WERI-Rb-1 (cell line): ENCODE measurements at regions not wholly inside any gene's neighbourhood (a gene's known extent, or its start where the extent isn't known, plus 50 kb on each side); places are given as distances from the start of the nearest gene placed in this dataset.

Experiments
- DNase-seq: peaks from one replicate; pipeline ENCODE4 v3.0.0-alpha.2; 2020
- H3K27ac ChIP-seq: fragments of 250-450 bp; sonication (Bioruptor Pico); 2 replicates; pipeline ENCODE4 v1.5.1; 2020; ENCODE audit warnings: mild to moderate bottlenecking, moderate library complexity
- H3K27me3 ChIP-seq: fragments of 250-450 bp; sonication (Bioruptor Pico); 2 replicates; pipeline ENCODE4 v1.5.1; 2021; ENCODE audit warnings: mild to moderate bottlenecking, low read depth, moderate library complexity; ENCODE audit not compliant: insufficient read depth, severe bottlenecking
- H3K36me3 ChIP-seq: fragments of 250-450 bp; sonication (Bioruptor Pico); 2 replicates; pipeline ENCODE4 v1.5.1; 2020; ENCODE audit warnings: mild to moderate bottlenecking, moderate library complexity
- H3K4me3 ChIP-seq: 2 replicates; pipeline ENCODE4 v1.5.1; 2011; ENCODE audit warnings: low read depth, mild to moderate bottlenecking, control low read depth, low read length
- H3K9me3 ChIP-seq: fragments of 250-450 bp; sonication (Bioruptor Pico); 2 replicates; pipeline ENCODE4 v1.5.1; 2021; ENCODE audit warnings: mild to moderate bottlenecking, moderate library complexity; ENCODE audit not compliant: severe bottlenecking
- CTCF ChIP-seq: IDR thresholded peaks from 2 replicates; pipeline ENCODE4 v1.5.1; 2011; ENCODE audit warnings: low read depth, mild to moderate bottlenecking, control low read depth, inconsistent platforms, low read length

- Histone ChIP-seq H3K27ac (no peak overlapping the region), H3K36me3 (no peaks in the 10 kb centered on the region), H3K27me3 (peaks cover 4% of the 10 kb centered on the region), H3K9me3 (no peaks in the 10 kb centered on the region), H3K4me3 (no peak overlapping the region)
- TF ChIP-seq CTCF: no peak
- DNase-seq: no peak
These were observed 212.0 kb upstream of the PPP2R3A start for GRCh38 chr3:135753506-135753905.

- no peak for TF ChIP-seq CTCF
- H3K9me3 ChIP-seq: no peaks in the 10 kb centered on the region
- no peak overlapping the region for H3K4me3 ChIP-seq
- no peak overlapping the region for H3K27ac ChIP-seq
- no peaks in the 10 kb centered on the region for H3K27me3 ChIP-seq
- no peaks in the 10 kb centered on the region for H3K36me3 ChIP-seq
- no peak for DNase-seq
These were observed 210.0 kb upstream of the PPP2R3A start for GRCh38 chr3:135755330-135756105.

- no peaks in the 10 kb centered on the region for H3K9me3 ChIP-seq
- no peak for TF ChIP-seq CTCF
- DNase-seq: no peak
- H3K27ac ChIP-seq: no peak overlapping the region
- no peak overlapping the region for H3K4me3 ChIP-seq
- H3K36me3 ChIP-seq: no peaks in the 10 kb centered on the region
- no peaks in the 10 kb centered on the region for H3K27me3 ChIP-seq
These were observed 209.3 kb upstream of the PPP2R3A start for GRCh38 chr3:135756106-135756668.

GRCh38 chr3:135757421-135757820 lies 208.1 kb upstream of the PPP2R3A start:
- no peak overlapping the region for H3K4me3 ChIP-seq
- no peaks in the 10 kb centered on the region for H3K36me3 ChIP-seq
- no peak overlapping the region for H3K27ac ChIP-seq
- H3K27me3 ChIP-seq: no peaks in the 10 kb centered on the region
- TF ChIP-seq CTCF: no peak
- DNase-seq: no peak
- no peaks in the 10 kb centered on the region for H3K9me3 ChIP-seq

GRCh38 chr3:135758961-135759360 lies 206.6 kb upstream of the PPP2R3A start:
- no peaks in the 10 kb centered on the region for H3K36me3 ChIP-seq
- H3K4me3 ChIP-seq: no peak overlapping the region
- no peaks in the 10 kb centered on the region for H3K27me3 ChIP-seq
- no peak for TF ChIP-seq CTCF
- H3K27ac ChIP-seq: no peak overlapping the region
- H3K9me3 ChIP-seq: no peaks in the 10 kb centered on the region
- DNase-seq: no peak

GRCh38 chr3:135759651-135760050 lies 205.9 kb upstream of the PPP2R3A start:
- H3K4me3 ChIP-seq: no peak overlapping the region
- no peak for DNase-seq
- H3K9me3 ChIP-seq: no peaks in the 10 kb centered on the region
- no peak for TF ChIP-seq CTCF
- no peaks in the 10 kb centered on the region for H3K27me3 ChIP-seq
- no peaks in the 10 kb centered on the region for H3K36me3 ChIP-seq
- no peak overlapping the region for H3K27ac ChIP-seq
